Muscle layer of colon (tissue), 2 donors: ENCODE measurements at regions not wholly inside any gene's neighbourhood (a gene's known extent, or its start where the extent isn't known, plus 50 kb on each side); places are given as distances from the start of the nearest gene placed in this dataset.

Experiments
- H3K27ac ChIP-seq: one replicate; pipeline ENCODE4 v1.7.0; 2013; ENCODE audit warnings: low read depth, mild to moderate bottlenecking, low read length, moderate library complexity
- H3K27me3 ChIP-seq, 2 donors: one replicate each; pipeline ENCODE4 v1.7.0; 2013; ENCODE audit warnings: low read length in 2 of 2, mild to moderate bottlenecking in 2 of 2; ENCODE audit not compliant: insufficient read depth in 2 of 2, control insufficient read depth in 1 of 2
- H3K36me3 ChIP-seq: one replicate; pipeline ENCODE4 v1.7.0; 2013; ENCODE audit warnings: mild to moderate bottlenecking, low read length; ENCODE audit not compliant: insufficient read depth
- H3K4me1 ChIP-seq: one replicate; pipeline ENCODE4 v1.7.0; 2013; ENCODE audit warnings: mild to moderate bottlenecking, low read length; ENCODE audit not compliant: insufficient read depth
- H3K4me3 ChIP-seq, 2 donors: one replicate each; pipeline ENCODE4 v1.7.0; 2013; ENCODE audit warnings: low read length in 2 of 2, low read depth in 1 of 2, mild to moderate bottlenecking in 1 of 2, moderate library complexity in 1 of 2
- H3K9ac ChIP-seq: one replicate; pipeline ENCODE4 v1.7.0; 2013; ENCODE audit warnings: low read length
- H3K9me3 ChIP-seq: one replicate; pipeline ENCODE4 v1.7.0; 2013; ENCODE audit warnings: mild to moderate bottlenecking, low read length
- donor health status: abdominal sarcoma.
- donor health status: Adenocarcinoma of cecum.

DNA sequence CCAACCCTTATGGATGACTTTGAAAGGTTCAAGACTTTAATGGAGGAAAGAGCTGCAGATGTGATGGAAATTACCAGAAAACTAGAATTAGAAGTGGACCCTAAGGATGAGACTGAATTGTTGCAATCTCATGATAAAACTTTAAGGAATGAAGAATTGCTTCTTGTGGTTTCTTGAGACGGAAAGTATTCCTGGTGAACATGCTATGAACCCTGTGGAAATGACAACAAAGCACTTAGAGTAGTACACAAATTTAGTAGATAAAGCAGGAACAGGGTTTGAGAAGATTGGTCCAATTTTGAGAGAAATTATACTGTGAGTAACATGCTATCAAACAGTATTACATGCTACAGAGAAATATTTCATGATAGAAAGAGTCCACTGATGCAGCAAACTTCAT is 215.4 kb downstream of the OMA1 start:
- Histone ChIP-seq H3K4me3 (no peak overlapping the region), H3K36me3 (no peaks in the 10 kb centered on the region), H3K4me1 (no peaks in the 10 kb centered on the region), H3K27me3 (no peaks in the 10 kb centered on the region), H3K9ac (no peak overlapping the region), H3K9me3 (no peaks in the 10 kb centered on the region), H3K27ac (no peak overlapping the region)

- Histone ChIP-seq H3K27me3 (no peaks in the 10 kb centered on the region), H3K36me3 (no peaks in the 10 kb centered on the region), H3K4me3 (no peak overlapping the region), H3K9ac (no peak overlapping the region), H3K4me1 (no peaks in the 10 kb centered on the region), H3K27ac (no peak overlapping the region), H3K9me3 (no peaks in the 10 kb centered on the region)
These were observed 220.7 kb downstream of the OMA1 start for GRCh38 chr1:58325866-58326265.

GRCh38 chr1:58324558-58324957 is 222.0 kb downstream of the OMA1 start:
- Histone ChIP-seq H3K27me3 (no peaks in the 10 kb centered on the region), H3K36me3 (no peaks in the 10 kb centered on the region), H3K9ac (no peak overlapping the region), H3K9me3 (no peaks in the 10 kb centered on the region), H3K4me1 (no peaks in the 10 kb centered on the region), H3K27ac (no peak overlapping the region), H3K4me3 (no peak overlapping the region)

GRCh38 chr1:58318157-58319005 is 228.1 kb downstream of the OMA1 start:
- Histone ChIP-seq H3K9me3 (no peaks in the 10 kb centered on the region), H3K36me3 (no peaks in the 10 kb centered on the region), H3K9ac (no peak overlapping the region), H3K4me1 (peaks cover 21% of the 10 kb centered on the region), H3K27me3 (no peaks in the 10 kb centered on the region), H3K4me3 (no peak overlapping the region), H3K27ac (no peak overlapping the region)

GRCh38 chr1:58317694-58318093 is 228.8 kb downstream of the OMA1 start:
- no peak overlapping the region for H3K4me3 ChIP-seq
- no peaks in the 10 kb centered on the region for H3K36me3 ChIP-seq
- H3K27ac ChIP-seq: no peak overlapping the region
- no peak overlapping the region for H3K9ac ChIP-seq
- H3K9me3 ChIP-seq: no peaks in the 10 kb centered on the region
- H3K27me3 ChIP-seq: no peaks in the 10 kb centered on the region
- H3K4me1 ChIP-seq: peaks cover 21% of the 10 kb centered on the region

- Histone ChIP-seq H3K27ac (no peak overlapping the region), H3K9ac (no peak overlapping the region), H3K36me3 (no peaks in the 10 kb centered on the region), H3K4me3 (no peak overlapping the region), H3K4me1 (peaks cover 21% of the 10 kb centered on the region), H3K27me3 (no peaks in the 10 kb centered on the region), H3K9me3 (no peaks in the 10 kb centered on the region)
These were observed 229.4 kb downstream of the OMA1 start for GRCh38 chr1:58317086-58317485.

GRCh38 chr1:58316141-58316540 is 230.4 kb downstream of the OMA1 start:
- H3K27me3 ChIP-seq: no peaks in the 10 kb centered on the region
- H3K27ac ChIP-seq: no peak overlapping the region
- no peaks in the 10 kb centered on the region for H3K9me3 ChIP-seq
- H3K4me1 ChIP-seq: peaks cover 21% of the 10 kb centered on the region
- no peak overlapping the region for H3K4me3 ChIP-seq
- no peaks in the 10 kb centered on the region for H3K36me3 ChIP-seq
- H3K9ac ChIP-seq: no peak overlapping the region

DNA sequence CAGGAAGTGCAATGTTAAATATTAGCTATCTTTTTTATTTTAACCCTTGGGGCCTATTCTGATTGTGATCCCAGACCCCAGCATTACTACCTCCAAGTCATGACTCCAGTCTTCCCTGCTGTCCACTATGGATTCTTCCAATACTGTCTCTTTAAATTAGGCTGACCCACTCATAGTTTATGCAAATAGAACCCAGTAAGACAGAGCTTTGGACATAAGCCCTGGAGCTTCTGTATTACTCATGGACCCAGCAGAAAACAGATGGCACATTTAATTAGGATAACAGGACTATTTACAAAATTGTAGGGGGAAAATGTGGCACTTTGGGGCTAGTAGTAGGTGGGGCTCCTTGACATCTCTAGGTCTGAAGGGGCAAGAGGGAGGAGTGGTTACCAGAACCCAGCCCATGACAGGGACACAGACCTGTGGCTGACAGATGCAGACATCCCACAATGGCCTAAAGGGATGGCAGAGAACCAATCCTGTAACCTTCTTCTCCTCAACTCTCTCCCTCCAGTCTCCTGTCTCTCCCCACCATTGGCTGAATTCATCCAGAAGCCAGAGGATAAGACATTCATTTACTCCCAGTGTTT is 233.5 kb downstream of the OMA1 start:
- Histone ChIP-seq H3K27me3 (no peaks in the 10 kb centered on the region), H3K4me3 (no peak overlapping the region), H3K9ac (no peak overlapping the region), H3K27ac (no peak overlapping the region), H3K9me3 (no peaks in the 10 kb centered on the region), H3K36me3 (no peaks in the 10 kb centered on the region), H3K4me1 (peaks cover 18% of the 10 kb centered on the region)

DNA sequence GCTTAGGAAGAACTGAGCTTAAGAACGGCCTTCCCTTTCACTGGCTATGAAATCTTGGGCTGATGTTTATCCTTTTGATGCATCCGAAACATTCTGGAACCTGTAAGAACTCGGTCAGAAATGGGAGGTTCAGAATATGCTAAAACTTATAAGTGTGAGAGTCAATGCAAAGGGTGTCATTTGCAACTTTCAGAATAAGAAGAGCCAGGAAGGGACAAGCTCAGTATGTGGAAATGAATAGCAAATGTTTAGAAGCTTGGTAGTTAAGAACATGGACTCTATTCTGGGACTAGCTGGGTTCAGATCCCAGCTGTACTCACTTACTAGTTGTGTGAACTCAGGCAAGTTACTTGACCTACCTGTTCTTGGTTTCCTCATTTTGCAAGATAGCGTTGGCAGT is 234.1 kb downstream of the OMA1 start:
- peaks cover 12% of the 10 kb centered on the region for H3K4me1 ChIP-seq
- H3K9ac ChIP-seq: no peak overlapping the region
- H3K27me3 ChIP-seq: no peaks in the 10 kb centered on the region
- H3K27ac ChIP-seq: no peak overlapping the region
- no peaks in the 10 kb centered on the region for H3K36me3 ChIP-seq
- no peaks in the 10 kb centered on the region for H3K9me3 ChIP-seq
- no peak overlapping the region for H3K4me3 ChIP-seq

- Histone ChIP-seq H3K27me3 (no peaks in the 10 kb centered on the region), H3K9me3 (no peaks in the 10 kb centered on the region), H3K9ac (no peak overlapping the region), H3K4me1 (peaks cover under 1% of the 10 kb centered on the region), H3K4me3 (no peak overlapping the region), H3K27ac (no peak overlapping the region), H3K36me3 (no peaks in the 10 kb centered on the region)
These were observed 235.6 kb downstream of the OMA1 start for GRCh38 chr1:58310881-58311280.

DNA sequence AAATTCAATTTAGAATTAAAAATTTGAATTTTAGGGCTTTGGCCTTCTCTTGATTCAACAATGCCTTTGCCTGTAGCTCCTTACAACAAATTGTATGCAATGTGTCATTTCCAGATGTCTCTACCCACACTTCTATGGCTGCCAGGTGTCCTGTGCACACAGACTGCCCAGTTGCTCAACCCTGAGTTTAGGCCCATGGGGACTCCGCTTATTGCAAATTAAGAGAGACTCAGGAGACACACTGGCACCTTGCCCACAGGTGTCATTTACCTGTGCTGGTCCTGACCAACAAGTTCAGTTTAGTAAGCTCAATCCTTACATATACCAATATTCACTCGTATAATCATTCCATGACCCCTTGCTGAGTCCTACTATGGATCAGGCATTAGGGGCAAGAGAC is 236.1 kb downstream of the OMA1 start:
- H3K9ac ChIP-seq: no peak overlapping the region
- no peak overlapping the region for H3K4me3 ChIP-seq
- no peak overlapping the region for H3K27ac ChIP-seq
- no peaks in the 10 kb centered on the region for H3K36me3 ChIP-seq
- H3K4me1 ChIP-seq: no peaks in the 10 kb centered on the region
- no peaks in the 10 kb centered on the region for H3K27me3 ChIP-seq
- no peaks in the 10 kb centered on the region for H3K9me3 ChIP-seq

GRCh38 chr1:58308206-58308605 is 238.3 kb downstream of the OMA1 start:
- Histone ChIP-seq H3K9me3 (no peaks in the 10 kb centered on the region), H3K27me3 (no peaks in the 10 kb centered on the region), H3K9ac (no peak overlapping the region), H3K4me1 (no peaks in the 10 kb centered on the region), H3K36me3 (no peaks in the 10 kb centered on the region), H3K4me3 (no peak overlapping the region), H3K27ac (no peak overlapping the region)
